T-cell (primary cell): ENCODE measurements at regions not wholly inside any gene's neighbourhood (a gene's known extent, or its start where the extent isn't known, plus 50 kb on each side); places are given as distances from the start of the nearest gene placed in this dataset.
"Not testable (repeated sequence)": the region's sequence is repeated elsewhere in the genome, so short reads cannot be mapped to it uniquely, and the experiment has no call there.

Source experiments
- ATAC-seq, 4 experiments: fragments of 200-7000 bp in 3 of 4; fragments of 150-1000 bp in 1 of 4; cut with Tn5 transposase; replicated peaks in 1 of 4; 1 replicate in 3 of 4; 2 replicates in 1 of 4; pipeline ENCODE4 v1.10.0; 2021; ENCODE audit warnings: moderate library complexity in 3 of 4, mild to moderate bottlenecking in 2 of 4, moderate number of reproducible peaks in 1 of 4
- CTCF ChIA-PET, 2 donors: fragments of 300-600 bp; sonication (Branson Sonifier 250); formaldehyde crosslinking; loops; one replicate each; lab custom pipeline; 2022; ENCODE audit warnings: antibody characterized with exemption in 2 of 2; lab: Charles Lee
- POLR2A ChIA-PET, 2 donors: fragments of 300-600 bp; sonication (Branson Sonifier 250); formaldehyde crosslinking; loops; one replicate each; lab custom pipeline; 2022; ENCODE audit warnings: antibody characterized with exemption in 2 of 2; lab: Charles Lee
- DNase-seq, 35 experiments: peaks; one replicate each; pipeline versions ENCODE4 v3.0.0 to v3.0.0-alpha.2; 2013 to 2023
- H3K27ac ChIP-seq: one replicate; pipeline ENCODE4 v1.5.1; 2013; ENCODE audit warnings: low read length
- H3K27me3 ChIP-seq, 2 experiments: replicated peaks in 1 of 2; 1 replicate in 1 of 2; 2 replicates in 1 of 2; pipeline versions ENCODE4 v1.6.1 to v1.7.0; 2013; ENCODE audit warnings: low read length in 1 of 2, mixed read lengths in 1 of 2; ENCODE audit not compliant: control insufficient read depth in 2 of 2, insufficient read depth in 2 of 2; ENCODE audit errors: extremely low read depth in 1 of 2
- H3K36me3 ChIP-seq, 2 donors: 1 replicate in 1 of 2; 2 replicates in 1 of 2; pipeline versions ENCODE4 v1.6.1 to v1.7.0; 2013; ENCODE audit warnings: low read length in 1 of 2; ENCODE audit not compliant: control insufficient read depth in 2 of 2, insufficient read depth in 1 of 2; ENCODE audit errors: extremely low read depth in 1 of 2
- H3K4me1 ChIP-seq, 2 experiments: 1 replicate in 1 of 2; 2 replicates in 1 of 2; pipeline versions ENCODE4 v1.6.1 to v1.7.0; 2013; ENCODE audit warnings: low read length in 2 of 2, mixed read lengths in 1 of 2; ENCODE audit not compliant: insufficient read depth in 2 of 2, control insufficient read depth in 1 of 2; ENCODE audit errors: extremely low read depth in 1 of 2
- H3K4me3 ChIP-seq, 2 donors: 1 replicate in 1 of 2; 2 replicates in 1 of 2; pipeline versions ENCODE4 v1.5.1 to v1.7.0; 2013; ENCODE audit warnings: mild to moderate bottlenecking in 2 of 2, low read length in 1 of 2, moderate library complexity in 1 of 2; ENCODE audit not compliant: control insufficient read depth in 1 of 2; ENCODE audit errors: extremely low read depth in 1 of 2
- H3K9me3 ChIP-seq: 2 replicates; pipeline ENCODE4 v1.7.0; 2013
- H3K27ac Mint-ChIP-seq, 2 donors: one replicate each; pipeline ENCODE4 v1.8.0; 2020 to 2021; ENCODE audit warnings: mild to moderate bottlenecking in 2 of 2, mixed read lengths in 2 of 2
- H3K27me3 Mint-ChIP-seq, 2 donors: one replicate each; pipeline ENCODE4 v1.8.0; 2021 to 2022; ENCODE audit warnings: mixed read lengths in 2 of 2
- H3K36me3 Mint-ChIP-seq: one replicate; pipeline ENCODE4 v1.8.0; 2021; ENCODE audit warnings: mixed read lengths
- H3K4me1 Mint-ChIP-seq, 3 donors: one replicate each; pipeline ENCODE4 v1.8.0; 2020 to 2022; ENCODE audit warnings: mixed read lengths in 3 of 3, mild to moderate bottlenecking in 1 of 3
- H3K4me3 Mint-ChIP-seq, 3 donors: one replicate each; pipeline ENCODE4 v1.8.0; 2020 to 2022; ENCODE audit warnings: mild to moderate bottlenecking in 3 of 3, mixed read lengths in 3 of 3, moderate library complexity in 3 of 3
- H3K9me3 Mint-ChIP-seq, 3 donors: one replicate each; pipeline ENCODE4 v1.8.0; 2020 to 2022; ENCODE audit warnings: mixed read lengths in 3 of 3
- WGBS: methylation state at CpG from one replicate; pipeline ENCODE4 v1.1.5; 2013; ENCODE audit warnings: missing lambda C conversion rate; ENCODE audit not compliant: insufficient coverage; 5-methylcytosine and 5-hydroxymethylcytosine counted together

- Mint-ChIP-seq H3K27ac (no peak overlapping the region), H3K4me3 (no peak overlapping the region), H3K9me3 (peaks cover 9 to 11% (median 10%) of the 10 kb centered on the region in 3 donors), H3K36me3 (no peaks in the 10 kb centered on the region), H3K27me3 (no peaks in the 10 kb centered on the region), H3K4me1 (no peaks in the 10 kb centered on the region)
- Histone ChIP-seq H3K9me3 (no peaks in the 10 kb centered on the region), H3K4me1 (no peaks in the 10 kb centered on the region), H3K4me3 (no peak overlapping the region), H3K27ac (no peak overlapping the region), H3K27me3 (no peaks in the 10 kb centered on the region), H3K36me3 (no peaks in the 10 kb centered on the region)
- no peak for ATAC-seq
- DNase-seq = no peak
- ChIA-PET POLR2A (no interaction called here), CTCF (interaction anchor here in 1 of 2 donors (0.5 kb wide), 1 partner anchor 887 kb away, joined by 4 read pairs; no protein-coding TSS in a partner anchor)
Observed at GRCh38 chr1:187605736-187606135, 777.0 kb downstream of the PLA2G4A start.

- DNase-seq, CTCF ChIA-PET, H3K4me3 ChIP-seq, POLR2A ChIA-PET, H3K4me1 Mint-ChIP-seq, H3K4me1 ChIP-seq, H3K27ac Mint-ChIP-seq, H3K36me3 Mint-ChIP-seq, H3K27ac ChIP-seq, H3K27me3 ChIP-seq, H3K9me3 ChIP-seq, ATAC-seq, H3K27me3 Mint-ChIP-seq, H3K36me3 ChIP-seq, H3K4me3 Mint-ChIP-seq: not testable (repeated sequence)
- WGBS = 93% methylated on average over 53 of the region's 55 CpGs
- peaks cover 15 to 35% (median 17%) of the 10 kb centered on the region in 3 donors for H3K9me3 Mint-ChIP-seq
Observed at GRCh38 chr1:187615853-187616735, 787.3 kb downstream of the PLA2G4A start.

GRCh38 chr1:187616830-187617229 is 788.1 kb downstream of the PLA2G4A start:
- DNase-seq, H3K27ac Mint-ChIP-seq, H3K4me3 Mint-ChIP-seq, POLR2A ChIA-PET, H3K4me3 ChIP-seq, H3K9me3 ChIP-seq, H3K27ac ChIP-seq, CTCF ChIA-PET, H3K4me1 ChIP-seq, H3K36me3 ChIP-seq, H3K27me3 ChIP-seq, ATAC-seq, H3K36me3 Mint-ChIP-seq, H3K4me1 Mint-ChIP-seq, H3K27me3 Mint-ChIP-seq: not testable (repeated sequence)
- peaks cover 12 to 29% (median 15%) of the 10 kb centered on the region in 3 donors for H3K9me3 Mint-ChIP-seq
- WGBS = 87% methylated on average over 9 of the region's 21 CpGs

GRCh38 chr1:187617776-187618175 is 789.0 kb downstream of the PLA2G4A start:
- Mint-ChIP-seq H3K27ac (no peak overlapping the region), H3K36me3 (no peaks in the 10 kb centered on the region), H3K4me3 (no peak overlapping the region), H3K9me3 (peaks cover 12 to 29% (median 15%) of the 10 kb centered on the region in 3 donors), H3K27me3 (no peaks in the 10 kb centered on the region), H3K4me1 (no peaks in the 10 kb centered on the region)
- Histone ChIP-seq H3K27ac (no peak overlapping the region), H3K4me3 (no peak overlapping the region), H3K36me3 (no peaks in the 10 kb centered on the region), H3K27me3 (no peaks in the 10 kb centered on the region), H3K4me1 (no peaks in the 10 kb centered on the region), H3K9me3 (no peaks in the 10 kb centered on the region)
- DNase-seq (no peak), ATAC-seq (no peak)
- 82% methylated on average over 3 of the region's 3 CpGs for WGBS
- CTCF ChIA-PET = no interaction called here
- POLR2A ChIA-PET = no interaction called here

GRCh38 chr1:187619175-187619574 is 790.4 kb downstream of the PLA2G4A start:
- no peaks in the 10 kb centered on the region for H3K4me1 Mint-ChIP-seq
- CTCF ChIA-PET = no interaction called here

GRCh38 chr1:187621951-187622350 is 793.2 kb downstream of the PLA2G4A start:
- H3K27ac Mint-ChIP-seq = no peak overlapping the region
- H3K36me3 ChIP-seq = no peaks in the 10 kb centered on the region
- no peaks in the 10 kb centered on the region for H3K9me3 ChIP-seq
- ChIA-PET CTCF (no interaction called here), POLR2A (interaction anchor here in 1 of 2 donors (0.6 kb wide), 1 partner anchor 202 kb away, joined by 3 read pairs; no protein-coding TSS in a partner anchor)
- H3K9me3 Mint-ChIP-seq = peaks cover 8 to 23% (median 10%) of the 10 kb centered on the region in 3 donors
- ATAC-seq (no peak), DNase-seq (no peak)
- H3K4me1 ChIP-seq = no peaks in the 10 kb centered on the region
- H3K36me3 Mint-ChIP-seq = no peaks in the 10 kb centered on the region
- no peaks in the 10 kb centered on the region for H3K27me3 Mint-ChIP-seq
- H3K4me1 Mint-ChIP-seq = no peaks in the 10 kb centered on the region
- 57% methylated on average over 3 of the region's 3 CpGs for WGBS
- no peak overlapping the region for H3K27ac ChIP-seq
- H3K4me3 ChIP-seq = no peak overlapping the region
- no peaks in the 10 kb centered on the region for H3K27me3 ChIP-seq
- no peak overlapping the region for H3K4me3 Mint-ChIP-seq

More at GRCh38 chr1:187619175-187619574, 790.4 kb downstream of the PLA2G4A start:
- H3K36me3 Mint-ChIP-seq = no peaks in the 10 kb centered on the region
- POLR2A ChIA-PET = no interaction called here
- H3K4me1 ChIP-seq = no peaks in the 10 kb centered on the region
- H3K27ac Mint-ChIP-seq = no peak overlapping the region
- H3K9me3 ChIP-seq = no peaks in the 10 kb centered on the region
- no peak for ATAC-seq
- H3K36me3 ChIP-seq = no peaks in the 10 kb centered on the region
- H3K4me3 Mint-ChIP-seq = no peak overlapping the region
- no peak overlapping the region for H3K27ac ChIP-seq
- no peak overlapping the region for H3K4me3 ChIP-seq
- H3K27me3 Mint-ChIP-seq = no peaks in the 10 kb centered on the region
- no peaks in the 10 kb centered on the region for H3K27me3 ChIP-seq
- no peak for DNase-seq
- H3K9me3 Mint-ChIP-seq = peaks cover 12 to 29% (median 15%) of the 10 kb centered on the region in 3 donors
